ENCODE measurements at regions not wholly inside any gene's neighbourhood (a gene's known extent, or its start where the extent isn't known, plus 50 kb on each side); places are given as distances from the start of the nearest gene placed in this dataset.

DNA sequence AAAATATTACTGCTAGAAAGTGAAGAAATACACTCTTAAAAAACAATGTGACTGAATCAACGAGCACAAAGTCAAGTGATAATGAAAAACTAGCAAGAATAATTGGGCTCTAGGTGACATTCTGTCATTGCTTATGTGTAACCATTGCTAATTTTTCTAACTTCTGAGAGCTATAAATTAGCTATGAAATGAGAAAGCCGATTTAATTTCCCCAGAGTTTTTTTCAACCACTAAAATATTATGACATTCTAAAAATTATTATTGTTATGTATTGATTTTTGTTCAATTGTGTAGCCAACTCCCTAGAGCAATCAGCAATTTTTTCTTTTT, 458.6 kb upstream of the ATXN8OS start:
- DNase-seq (ENCODE audit: low spot score) = no peak
- no peak for TF ChIP-seq CTCF (IDR thresholded peaks at IDR 0.05; ENCODE audit: extremely low read depth, insufficient read depth, missing control alignments)
- in situ Hi-C loops (cut with MboI; ENCODE audit: low pct_unique_long_range_greater_than_20kb, low sequenced_read_pairs, unreplicated experiment) = no loop called here

DNA sequence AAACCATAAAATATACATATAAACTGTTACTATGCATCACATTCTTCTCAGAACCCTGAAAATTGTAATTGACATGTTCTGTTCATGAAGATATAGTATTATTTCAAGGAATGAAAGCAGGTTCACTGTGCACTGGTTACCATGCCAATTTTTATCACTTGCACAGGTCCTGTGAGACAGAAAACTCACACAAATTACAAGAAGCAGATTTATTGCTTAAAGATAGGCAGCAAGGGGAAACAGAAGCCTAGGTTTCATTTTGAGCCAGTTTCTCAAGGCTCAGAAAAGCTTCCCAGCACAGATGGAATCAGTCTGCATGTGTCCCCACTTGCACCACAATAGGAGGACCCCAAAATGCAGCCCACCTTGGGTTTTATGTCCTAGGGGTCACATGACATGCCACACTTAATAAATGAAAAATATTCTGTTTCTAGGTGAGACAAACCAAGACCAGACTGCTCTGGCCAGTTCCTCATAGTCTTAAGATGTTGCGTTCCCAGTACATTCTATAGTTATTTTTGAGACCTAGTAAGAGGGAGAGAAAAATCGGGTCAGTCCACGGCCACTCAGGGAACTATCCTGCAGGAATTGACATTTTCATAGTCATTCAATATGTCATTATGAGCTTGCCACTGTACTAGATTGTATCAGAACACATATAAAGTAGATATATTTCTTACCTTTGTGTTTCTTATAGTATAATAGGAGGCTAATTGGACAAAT, 459.1 kb upstream of the ATXN8OS start:
- TF ChIP-seq CTCF (IDR thresholded peaks at IDR 0.05; ENCODE audit: extremely low read depth, insufficient read depth, missing control alignments) = no peak
- no peak for DNase-seq (ENCODE audit: low spot score)
- in situ Hi-C loops (cut with MboI; ENCODE audit: low pct_unique_long_range_greater_than_20kb, low sequenced_read_pairs, unreplicated experiment) = no loop called here

DNA sequence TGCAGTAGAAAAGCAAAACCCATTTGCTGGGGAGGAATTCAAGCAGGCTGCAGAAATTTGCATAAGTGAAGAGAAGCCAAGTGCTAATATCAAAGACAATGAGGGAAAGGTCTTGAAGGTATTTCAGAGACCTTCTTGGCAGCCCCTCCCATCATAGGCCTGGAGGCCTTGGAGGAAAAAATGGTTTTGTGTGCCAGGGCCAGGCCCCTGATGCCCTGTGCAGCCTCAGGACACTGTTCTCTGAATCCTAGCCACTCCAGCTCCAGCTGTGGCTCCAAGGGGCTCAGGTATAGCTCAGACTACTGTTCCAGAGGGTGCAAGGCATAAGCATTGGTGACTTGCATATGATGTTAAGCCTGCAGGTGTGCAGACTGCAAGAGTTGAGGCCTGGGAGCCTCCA, 463.2 kb upstream of the ATXN8OS start:
- TF ChIP-seq CTCF (IDR thresholded peaks at IDR 0.05; ENCODE audit: extremely low read depth, insufficient read depth, missing control alignments) = no peak
- DNase-seq (ENCODE audit: low spot score) = no peak
- in situ Hi-C loops (cut with MboI; ENCODE audit: low pct_unique_long_range_greater_than_20kb, low sequenced_read_pairs, unreplicated experiment) = no loop called here

GRCh38 chr13:69641773-69642172, 465.9 kb upstream of the ATXN8OS start:
- TF ChIP-seq CTCF (IDR thresholded peaks at IDR 0.05; ENCODE audit: extremely low read depth, insufficient read depth, missing control alignments) = no peak
- no peak for DNase-seq (ENCODE audit: low spot score)
- in situ Hi-C loops (cut with MboI; ENCODE audit: low pct_unique_long_range_greater_than_20kb, low sequenced_read_pairs, unreplicated experiment) = no loop called here

GRCh38 chr13:69633044-69633443, 474.6 kb upstream of the ATXN8OS start:
- no peak for DNase-seq (ENCODE audit: low spot score)
- no peak for TF ChIP-seq CTCF (IDR thresholded peaks at IDR 0.05; ENCODE audit: extremely low read depth, insufficient read depth, missing control alignments)
- in situ Hi-C loops (cut with MboI; ENCODE audit: low pct_unique_long_range_greater_than_20kb, low sequenced_read_pairs, unreplicated experiment) = no loop called here

GRCh38 chr13:69623973-69624372, 483.7 kb upstream of the ATXN8OS start:
- TF ChIP-seq CTCF (IDR thresholded peaks at IDR 0.05; ENCODE audit: extremely low read depth, insufficient read depth, missing control alignments) = no peak
- in situ Hi-C loops (cut with MboI; ENCODE audit: low pct_unique_long_range_greater_than_20kb, low sequenced_read_pairs, unreplicated experiment) = no loop called here
- no peak for DNase-seq (ENCODE audit: low spot score)

Measured in GM13977 (cell line).